PC-3 (cell line): ENCODE measurements at regions not wholly inside any gene's neighbourhood (a gene's known extent, or its start where the extent isn't known, plus 50 kb on each side); places are given as distances from the start of the nearest gene placed in this dataset.

Source experiments
- ATAC-seq: fragments of 200-7000 bp; cut with Tn5 transposase; 2 replicates; pipeline ENCODE4 v1.9.1; 2020; ENCODE audit warnings: mild to moderate bottlenecking, moderate library complexity
- BruUV-seq: library from RNA; stranded (reverse); fragments of 400-500 nt; replicated peaks from 2 replicates; lab custom pipeline; 2021; lab: Mats Ljungman, UMichigan
- CTCF ChIA-PET: fragments of 300-600 bp; sonication (Branson Sonifier 250); formaldehyde crosslinking; loops from one replicate; lab custom pipeline; 2022; ENCODE audit warnings: antibody characterized with exemption; lab: Charles Lee
- POLR2A ChIA-PET: fragments of 300-600 bp; sonication (Branson Sonifier 250); formaldehyde crosslinking; loops from one replicate; lab custom pipeline; 2022; ENCODE audit warnings: antibody characterized with exemption; ENCODE audit not compliant: unreplicated experiment; lab: Charles Lee
- DNase-seq: peaks from one replicate; pipeline ENCODE4 v3.0.0-alpha.2; 2015
- H2AFZ ChIP-seq: fragments of 300-600 bp; sonication (generic); 2 replicates; pipeline ENCODE4 v1.6.0; 2016; ENCODE audit warnings: antibody characterized with exemption, low read length
- H3F3A ChIP-seq: fragments of 300-600 bp; sonication (generic); one replicate; pipeline ENCODE4 v1.6.0; 2017; ENCODE audit warnings: antibody characterized with exemption, low read length, control low read depth, mild to moderate bottlenecking; ENCODE audit not compliant: unreplicated experiment
- H3K27ac ChIP-seq: fragments of 300-600 bp; sonication (generic); 2 replicates; pipeline ENCODE4 v1.5.1; 2016; ENCODE audit warnings: mild to moderate bottlenecking, low read length
- H3K27me3 ChIP-seq: fragments of 300-600 bp; sonication (generic); 2 replicates; pipeline ENCODE4 v1.6.1; 2016; ENCODE audit warnings: low read length, mixed read lengths
- H3K36me3 ChIP-seq: fragments of 300-600 bp; sonication (generic); 2 replicates; pipeline ENCODE4 v1.6.1; 2016; ENCODE audit warnings: low read depth, mixed run types, low read length, mixed read lengths
- H3K4me1 ChIP-seq: fragments of 300-600 bp; sonication (generic); 2 replicates; pipeline ENCODE4 v1.5.1; 2016; ENCODE audit warnings: low read length; ENCODE audit not compliant: insufficient read depth
- H3K4me2 ChIP-seq: fragments of 300-600 bp; sonication (generic); 2 replicates; pipeline ENCODE4 v1.6.0; 2016; ENCODE audit warnings: low read length
- H3K4me3 ChIP-seq: fragments of 300-600 bp; sonication (generic); 2 replicates; pipeline ENCODE4 v1.5.1; 2016; ENCODE audit warnings: mild to moderate bottlenecking, low read length, mixed read lengths
- H3K79me2 ChIP-seq: fragments of 300-600 bp; sonication (generic); 2 replicates; pipeline ENCODE4 v1.6.1; 2017; ENCODE audit warnings: low read length, mixed read lengths
- H3K9ac ChIP-seq: fragments of 300-600 bp; sonication (generic); 2 replicates; pipeline ENCODE4 v1.6.0; 2016; ENCODE audit warnings: mild to moderate bottlenecking, low read length
- H3K9me2 ChIP-seq: fragments of 300-600 bp; sonication (generic); replicated peaks from 2 replicates; pipeline ENCODE4 v1.6.1; 2016; ENCODE audit warnings: mixed run types, low read length, mixed read lengths
- H3K9me3 ChIP-seq: fragments of 300-600 bp; sonication (generic); 2 replicates; pipeline ENCODE4 v1.6.1; 2016; ENCODE audit warnings: low read length, mixed read lengths
- H4K20me1 ChIP-seq: fragments of 300-600 bp; sonication (generic); 2 replicates; pipeline ENCODE4 v1.6.1; 2016; ENCODE audit warnings: low read length, mixed read lengths
- CTCF ChIP-seq: fragments of 300-600 bp; sonication (generic); conservative IDR thresholded peaks from 2 replicates; pipeline ENCODE4 v1.5.1; 2017; ENCODE audit warnings: antibody characterized with exemption, low read depth, mild to moderate bottlenecking, low read length
- EZH2 ChIP-seq: fragments of 300-600 bp; sonication (generic); IDR thresholded peaks from one replicate; pipeline ENCODE4 v1.6.1; 2017; ENCODE audit warnings: antibody characterized with exemption, mild to moderate bottlenecking, low read length; ENCODE audit not compliant: unreplicated experiment
- EZH2phosphoT487 ChIP-seq: fragments of 300-600 bp; sonication (generic); IDR thresholded peaks from 2 replicates; pipeline ENCODE4 v1.6.1; 2018; ENCODE audit warnings: mild to moderate bottlenecking, antibody characterized with exemption, low read length, borderline replicate concordance
- intact Hi-C: fragments of 100-400 bp; cut with micrococcal nuclease; formaldehyde crosslinking; loops from 2 replicates; pipeline ENCODE4 v1.9.0; 2023

GRCh38 chr5:30921388-30921787 is 272.1 kb upstream of the CDH6 start:
- Histone ChIP-seq H3K27ac (no peak overlapping the region), H3K9me2 (no peaks in the 10 kb centered on the region), H3K4me3 (no peak overlapping the region), H3K36me3 (no peaks in the 10 kb centered on the region), H3K4me1 (no peaks in the 10 kb centered on the region), H3K9ac (no peak overlapping the region), H3K4me2 (no peak overlapping the region), H3F3A (no peaks in the 10 kb centered on the region), H3K27me3 (no peaks in the 10 kb centered on the region), H4K20me1 (no peaks in the 10 kb centered on the region), H3K9me3 (no peaks in the 10 kb centered on the region), H2AFZ (no peak overlapping the region), H3K79me2 (no peaks in the 10 kb centered on the region)
- no TSS peak for BruUV-seq
- ATAC-seq (no peak), DNase-seq (no peak)
- TF ChIP-seq EZH2 (no peak), EZH2phosphoT487 (no peak), CTCF (no peak)
- CTCF ChIA-PET = no interaction called here
- POLR2A ChIA-PET = no interaction called here
- intact Hi-C loops = no loop called here

GRCh38 chr5:30918171-30918570 is 275.3 kb upstream of the CDH6 start:
- no peak overlapping the region for H3K4me3 ChIP-seq
- TF ChIP-seq CTCF = no peak
- no peaks in the 10 kb centered on the region for H3F3A ChIP-seq
- H3K9me3 ChIP-seq = no peaks in the 10 kb centered on the region
- H3K9ac ChIP-seq = no peak overlapping the region
- peak overlapping the region; percentile 53 for H3K4me2 ChIP-seq
- no peaks in the 10 kb centered on the region for H3K4me1 ChIP-seq
- no peaks in the 10 kb centered on the region for H3K79me2 ChIP-seq
- peak overlapping the region; percentile 35; the same call in 1 of the 2 replicates for H2AFZ ChIP-seq
- H3K27ac ChIP-seq = no peak overlapping the region
- CTCF ChIA-PET = no interaction called here
- DNase-seq (peak; percentile 55), ATAC-seq (0 out of 2 replicates have a peak, but pooled peaks have one; percentile 27)
- intact Hi-C loops = loop anchor here (10.0 kb wide), 1 partner anchor 277 kb away; the partner anchor contains the start of gene CDH6
- H3K27me3 ChIP-seq = 0 out of 2 replicates have a peak, but pooled peaks cover 3% of the 10 kb centered on the region
- no peaks in the 10 kb centered on the region for H3K36me3 ChIP-seq
- H3K9me2 ChIP-seq = no peaks in the 10 kb centered on the region
- H4K20me1 ChIP-seq = no peaks in the 10 kb centered on the region
- POLR2A ChIA-PET = no interaction called here
- BruUV-seq = no TSS peak

- BruUV-seq = no TSS peak
- no peaks in the 10 kb centered on the region for H3K79me2 ChIP-seq
- H3F3A ChIP-seq = no peaks in the 10 kb centered on the region
- no peaks in the 10 kb centered on the region for H3K9me2 ChIP-seq
- CTCF ChIA-PET = no interaction called here
- no peaks in the 10 kb centered on the region for H3K36me3 ChIP-seq
- no peak overlapping the region for H3K27ac ChIP-seq
- no peak overlapping the region for H2AFZ ChIP-seq
- no peaks in the 10 kb centered on the region for H3K9me3 ChIP-seq
- intact Hi-C loops = no loop called here
- no peak overlapping the region for H3K9ac ChIP-seq
- no peak overlapping the region for H3K4me2 ChIP-seq
- H3K4me1 ChIP-seq = no peaks in the 10 kb centered on the region
- TF ChIP-seq EZH2 = no peak
- no peak for TF ChIP-seq EZH2phosphoT487
- no peak for TF ChIP-seq CTCF
- no peak overlapping the region for H3K4me3 ChIP-seq
- POLR2A ChIA-PET = no interaction called here
- no peak for DNase-seq
- no peaks in the 10 kb centered on the region for H4K20me1 ChIP-seq
- ATAC-seq = no peak
- no peaks in the 10 kb centered on the region for H3K27me3 ChIP-seq
Observed at GRCh38 chr5:30908356-30908755, 285.1 kb upstream of the CDH6 start.
